ENCODE measurements at regions not wholly inside any gene's neighbourhood (a gene's known extent, or its start where the extent isn't known, plus 50 kb on each side); places are given as distances from the start of the nearest gene placed in this dataset.
A peak's percentile ranks its signal among the peaks of the same experiment; 100 is the strongest.

DNA sequence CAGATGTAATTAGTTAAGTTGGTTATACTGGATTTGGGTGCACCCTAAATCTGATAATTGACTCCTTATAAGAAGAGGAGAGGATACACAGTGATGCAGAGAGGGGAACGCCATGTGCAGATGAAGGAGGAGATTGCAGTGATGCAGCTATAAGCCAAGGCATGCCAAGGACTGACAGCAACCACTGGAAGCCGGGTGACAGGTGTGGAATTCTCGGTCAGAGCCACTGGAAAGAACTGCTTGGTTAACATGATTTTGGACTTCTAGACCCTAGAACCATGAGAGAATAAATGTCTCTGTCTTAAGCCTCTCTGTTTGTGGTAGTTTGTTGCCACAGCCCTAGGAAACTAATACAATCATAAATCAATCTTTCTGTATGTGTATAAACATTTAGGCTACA lies 403.3 kb upstream of the CDH20 start:
- H3K4me1 ChIP-seq (replicated peaks in 1 of 2) = no peaks in the 10 kb centered on the region
- in situ Hi-C loops (cut with MboI; ENCODE audit: low pct_unique_long_range_greater_than_20kb in 2 of 9, low sequenced_read_pairs in 9 of 9, unreplicated experiment in 9 of 9) = no loop called here
- H3K4me3 ChIP-seq = no peak overlapping the region
- no peak for ATAC-seq (replicated peaks in 6 of 8)
- WGBS, 10 experiments = 5 to 95% (median 82%) methylated on average over 2 to 3 of the region's 3 CpGs
- no peak overlapping the region for H3K27ac ChIP-seq

DNA sequence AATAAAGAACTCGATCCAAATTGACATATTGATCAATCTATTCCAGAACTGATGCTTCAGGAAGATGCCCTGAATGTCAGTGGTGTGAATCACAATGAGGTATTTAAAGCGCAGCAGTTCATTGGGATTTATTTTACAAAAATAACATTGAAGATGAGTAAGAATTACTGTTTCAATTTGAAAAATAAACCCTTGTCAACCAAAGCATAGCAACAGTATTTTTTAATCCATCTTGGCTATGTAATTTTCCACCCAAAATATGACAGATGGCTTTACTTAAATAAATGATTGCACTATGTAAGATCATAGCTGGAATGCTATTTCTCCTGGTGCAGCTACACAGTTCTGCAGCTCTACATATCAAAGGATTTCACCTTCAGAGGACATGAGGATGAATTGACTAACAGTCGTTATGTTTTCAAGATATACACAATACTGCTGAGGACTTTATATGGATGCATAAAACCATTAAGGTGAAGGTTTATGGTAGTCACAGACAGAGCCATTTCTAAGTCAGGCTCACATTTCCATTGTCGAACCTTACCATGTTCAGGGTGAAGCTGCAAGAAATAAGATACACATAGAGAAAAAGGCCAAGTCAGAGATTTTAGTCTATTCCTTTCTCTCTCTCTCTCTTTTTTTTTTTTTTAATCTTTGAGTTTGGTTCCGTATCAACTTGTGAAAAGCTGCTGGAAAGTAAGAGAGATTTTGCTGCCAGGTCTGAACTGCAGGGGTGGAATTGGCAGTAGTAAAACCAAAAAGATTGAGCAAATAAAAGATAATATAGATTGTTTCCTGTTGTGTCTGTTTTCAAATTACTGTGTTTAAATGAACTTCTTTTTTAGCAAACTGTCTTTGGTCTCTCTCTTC lies 398.0 kb upstream of the CDH20 start:
- no peak overlapping the region for H3K27ac ChIP-seq
- in situ Hi-C loops (cut with MboI; ENCODE audit: low pct_unique_long_range_greater_than_20kb in 2 of 9, low sequenced_read_pairs in 9 of 9, unreplicated experiment in 9 of 9) = no loop called here
- H3K4me1 ChIP-seq (replicated peaks in 1 of 2) = no peaks in the 10 kb centered on the region
- no peak for ATAC-seq (replicated peaks in 6 of 8)
- WGBS, 10 experiments = 8 to 100% (median 74%) methylated on average over 1 to 5 of the region's 5 CpGs
- H3K4me3 ChIP-seq = no peak overlapping the region

DNA sequence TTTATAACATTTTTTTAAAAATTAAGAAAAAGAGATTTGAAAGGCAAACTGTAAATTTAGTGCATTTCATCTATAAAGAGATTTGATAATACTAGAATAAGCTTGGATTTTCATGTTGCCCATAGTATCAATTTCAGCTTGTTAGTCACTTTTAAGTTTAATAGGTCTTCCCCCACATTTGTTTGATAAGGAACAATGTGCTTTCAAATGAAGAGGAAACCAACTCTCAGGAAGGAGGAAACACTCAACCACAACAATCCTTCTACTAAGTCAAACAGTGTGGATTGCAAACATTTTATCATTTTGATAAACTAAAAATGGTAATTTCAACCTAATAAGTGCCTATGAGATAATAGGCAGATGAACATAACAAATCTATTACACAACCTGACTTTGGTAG lies 397.1 kb upstream of the CDH20 start:
- no peak for ATAC-seq (replicated peaks in 6 of 8)
- H3K4me1 ChIP-seq (replicated peaks in 1 of 2) = no peaks in the 10 kb centered on the region
- no peak overlapping the region for H3K27ac ChIP-seq
- in situ Hi-C loops (cut with MboI; ENCODE audit: low pct_unique_long_range_greater_than_20kb in 2 of 9, low sequenced_read_pairs in 9 of 9, unreplicated experiment in 9 of 9) = no loop called here
- H3K4me3 ChIP-seq = no peak overlapping the region

DNA sequence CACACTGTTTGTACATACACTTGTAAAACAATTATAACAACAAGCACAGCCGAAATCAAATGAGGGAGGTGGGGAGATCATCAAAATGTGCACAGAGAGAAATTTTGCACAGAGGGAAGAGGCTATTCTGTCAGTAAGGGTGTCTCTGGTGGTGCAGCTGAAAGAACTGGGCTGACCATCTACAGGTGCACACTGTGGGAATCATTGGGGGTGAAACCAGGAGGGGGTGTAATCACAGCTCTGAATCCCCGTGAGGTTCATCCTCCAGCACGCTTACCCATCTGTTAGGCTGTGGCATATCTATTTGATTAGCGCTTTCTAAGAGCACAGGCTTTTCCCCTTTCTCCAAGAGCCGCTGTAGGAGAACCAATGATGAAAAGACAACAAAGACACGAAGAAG lies 389.9 kb upstream of the CDH20 start:
- 45 to 92% (median 82%) methylated on average over 2 to 6 of the region's 6 CpGs; no CpG with 5 or more reads in 1 of the 10 experiments for WGBS, 10 experiments
- ATAC-seq (replicated peaks in 6 of 8) = no peak
- Histone ChIP-seq H3K4me3 (no peak overlapping the region), H3K27ac (no peak overlapping the region), H3K4me1 (replicated peaks in 1 of 2) (no peaks in the 10 kb centered on the region)
- in situ Hi-C loops (cut with MboI; ENCODE audit: low pct_unique_long_range_greater_than_20kb in 2 of 9, low sequenced_read_pairs in 9 of 9, unreplicated experiment in 9 of 9) = no loop called here

DNA sequence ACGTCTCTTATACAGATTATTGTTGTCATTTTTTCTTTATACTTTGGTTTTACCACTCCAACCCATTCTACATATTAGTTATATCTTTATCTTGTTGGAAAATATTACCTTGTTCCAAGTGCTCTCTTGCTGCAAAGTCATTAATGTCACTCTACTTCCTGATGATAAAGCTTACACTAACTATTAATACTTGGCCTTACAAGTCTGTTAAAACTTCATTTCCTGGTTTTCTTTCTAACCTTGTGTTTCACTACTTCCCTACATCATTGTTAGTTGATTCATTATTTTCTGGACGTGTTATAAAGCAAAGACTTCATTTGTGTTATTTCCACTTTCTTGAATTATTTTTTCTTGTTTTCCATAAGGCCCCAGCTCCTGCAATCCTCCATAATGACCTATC lies 382.6 kb upstream of the CDH20 start:
- WGBS, 10 experiments = 22 to 100% (median 69%) methylated on average over 1 to 2 of the region's 2 CpGs
- in situ Hi-C loops (cut with MboI; ENCODE audit: low pct_unique_long_range_greater_than_20kb in 2 of 9, low sequenced_read_pairs in 9 of 9, unreplicated experiment in 9 of 9) = no loop called here
- H3K4me1 ChIP-seq (replicated peaks in 1 of 2) = no peaks in the 10 kb centered on the region
- H3K27ac ChIP-seq = no peak overlapping the region
- ATAC-seq (replicated peaks in 6 of 8) = no peak
- no peak overlapping the region for H3K4me3 ChIP-seq

DNA sequence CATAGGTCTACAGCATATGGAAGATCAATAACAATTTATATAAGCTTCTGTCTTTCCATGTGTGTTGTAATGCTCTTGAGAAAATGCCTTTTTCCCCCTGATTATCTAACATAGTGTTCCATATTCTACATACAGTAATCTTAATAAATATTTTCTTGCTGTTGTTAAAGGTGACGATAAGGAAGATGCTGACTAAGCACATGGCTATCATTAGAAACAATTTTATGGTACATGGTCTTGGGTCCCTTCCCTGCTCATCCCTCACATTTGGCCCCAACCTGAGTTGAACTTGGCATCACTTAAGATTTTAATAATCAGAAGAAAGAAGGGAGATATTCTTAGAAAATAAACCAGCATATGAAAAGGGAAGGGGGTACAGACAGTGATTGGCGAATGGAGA lies 382.1 kb upstream of the CDH20 start:
- Histone ChIP-seq H3K4me1 (replicated peaks in 1 of 2) (no peaks in the 10 kb centered on the region), H3K27ac (no peak overlapping the region), H3K4me3 (no peak overlapping the region)
- WGBS, 10 experiments = 63 to 100% (median 84%) methylated on average over 1 to 2 of the region's 2 CpGs; no CpG with 5 or more reads in 2 of the 10 experiments
- in situ Hi-C loops (cut with MboI; ENCODE audit: low pct_unique_long_range_greater_than_20kb in 2 of 9, low sequenced_read_pairs in 9 of 9, unreplicated experiment in 9 of 9) = no loop called here
- no peak for ATAC-seq (replicated peaks in 6 of 8)

DNA sequence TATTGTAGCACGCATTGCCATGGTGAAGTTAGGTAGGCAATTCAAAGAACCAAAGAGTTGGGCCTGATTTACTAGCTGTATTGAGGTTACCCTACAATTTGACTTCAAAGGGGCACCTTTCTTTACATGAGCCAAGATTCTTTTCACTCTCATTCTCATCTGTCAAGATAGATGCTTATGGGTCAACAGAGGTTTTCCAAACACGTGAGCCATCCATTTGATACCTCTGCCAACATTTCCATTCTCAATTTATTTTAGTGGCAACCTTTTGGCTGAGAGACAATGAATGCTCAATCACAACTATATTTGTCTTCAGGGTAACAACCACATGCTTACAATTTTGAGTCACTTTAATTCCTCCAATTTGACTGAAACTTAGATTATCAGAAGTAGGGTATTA lies 370.6 kb upstream of the CDH20 start:
- 0 to 95% (median 29%) methylated on average over 1 to 2 of the region's 2 CpGs; no CpG with 5 or more reads in 1 of the 10 experiments for WGBS, 10 experiments
- Histone ChIP-seq H3K4me1 (replicated peaks in 1 of 2) (peaks cover 2 to 10% of the 10 kb centered on the region in 2 donors), H3K27ac (no peak overlapping the region), H3K4me3 (no peak overlapping the region)
- ATAC-seq (replicated peaks in 6 of 8) = peak in 3 of 8 experiments; percentile 11 to 96 (median 39)
- in situ Hi-C loops (cut with MboI; ENCODE audit: low pct_unique_long_range_greater_than_20kb in 2 of 9, low sequenced_read_pairs in 9 of 9, unreplicated experiment in 9 of 9) = no loop called here

DNA sequence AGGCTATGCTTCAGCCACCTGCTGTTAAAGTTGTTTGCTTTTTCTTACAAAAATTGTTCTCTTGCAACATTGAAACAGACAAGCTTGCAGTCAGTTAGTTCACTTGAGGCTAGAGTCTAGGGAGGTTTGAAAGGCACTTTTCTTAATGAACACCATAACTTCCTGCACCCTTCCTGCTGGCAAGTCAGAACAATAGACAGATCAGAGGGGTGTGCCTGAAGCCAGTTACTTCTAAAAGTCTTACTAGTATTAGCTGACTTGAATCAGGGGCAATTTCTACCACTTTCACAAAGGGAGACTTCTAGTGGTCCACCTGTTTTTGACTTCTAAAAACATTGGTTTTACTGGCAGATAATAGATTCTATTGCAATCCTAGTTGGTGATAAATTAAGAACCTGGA lies 367.4 kb upstream of the CDH20 start:
- H3K27ac ChIP-seq = no peak overlapping the region
- in situ Hi-C loops (cut with MboI; ENCODE audit: low pct_unique_long_range_greater_than_20kb in 2 of 9, low sequenced_read_pairs in 9 of 9, unreplicated experiment in 9 of 9) = no loop called here
- no peak overlapping the region for H3K4me3 ChIP-seq
- H3K4me1 ChIP-seq (replicated peaks in 1 of 2) = peaks cover 2 to 10% of the 10 kb centered on the region in 2 donors
- no peak for ATAC-seq (replicated peaks in 6 of 8)

DNA sequence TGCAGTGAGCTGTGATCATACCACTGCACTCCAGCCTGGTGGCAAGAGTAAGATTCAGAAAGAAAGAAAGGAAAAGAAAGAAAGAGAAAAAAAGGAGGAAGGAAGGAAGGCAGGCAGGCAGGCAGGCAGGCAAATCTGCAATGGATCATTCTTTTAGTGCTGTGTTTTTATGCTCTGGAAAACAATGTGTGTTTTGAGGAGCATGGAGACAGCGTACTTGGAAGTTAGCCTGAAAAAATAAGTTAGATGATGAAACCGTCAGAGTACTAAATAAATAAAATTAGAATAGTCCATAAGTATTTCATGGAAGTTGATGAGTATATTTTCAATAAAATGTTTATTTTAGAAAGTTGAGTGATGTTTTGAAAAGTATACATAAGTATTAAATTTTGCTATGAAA lies 366.4 kb upstream of the CDH20 start:
- no peak overlapping the region for H3K27ac ChIP-seq
- peaks cover 2 to 10% of the 10 kb centered on the region in 2 donors for H3K4me1 ChIP-seq (replicated peaks in 1 of 2)
- in situ Hi-C loops (cut with MboI; ENCODE audit: low pct_unique_long_range_greater_than_20kb in 2 of 9, low sequenced_read_pairs in 9 of 9, unreplicated experiment in 9 of 9) = no loop called here
- no peak overlapping the region for H3K4me3 ChIP-seq
- WGBS, 10 experiments = 0 to 100% (median 94%) methylated on average over 2 of the region's 2 CpGs; no CpG with 5 or more reads in 1 of the 10 experiments
- no peak for ATAC-seq (replicated peaks in 6 of 8)

DNA sequence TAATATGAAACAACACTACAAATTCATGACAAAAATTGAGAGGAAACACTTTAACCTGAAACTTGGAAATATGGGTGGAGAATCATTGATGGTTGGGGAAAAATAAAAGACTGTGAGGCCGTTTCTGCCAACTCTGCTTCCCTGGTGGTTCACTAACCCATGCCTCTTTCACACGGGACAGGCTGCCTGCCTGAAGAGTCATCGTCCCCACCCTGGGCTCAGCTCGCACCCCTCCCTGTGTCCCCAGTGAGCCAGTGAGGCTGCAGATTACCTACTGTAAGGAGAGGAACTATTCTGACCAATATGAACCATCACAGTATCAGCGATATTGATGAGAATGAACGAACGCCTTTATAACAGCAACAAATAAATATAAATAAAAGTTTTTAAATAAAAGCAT lies 357.8 kb upstream of the CDH20 start:
- H3K27ac ChIP-seq = no peak overlapping the region
- WGBS, 10 experiments = 25 to 100% (median 79%) methylated on average over 1 to 6 of the region's 7 CpGs
- H3K4me1 ChIP-seq (replicated peaks in 1 of 2) = peaks cover 14 to 15% of the 10 kb centered on the region in 2 donors
- peak in 2 of 8 experiments; percentile 74 to 75 for ATAC-seq (replicated peaks in 6 of 8)
- in situ Hi-C loops (cut with MboI; ENCODE audit: low pct_unique_long_range_greater_than_20kb in 2 of 9, low sequenced_read_pairs in 9 of 9, unreplicated experiment in 9 of 9) = no loop called here
- no peak overlapping the region for H3K4me3 ChIP-seq

DNA sequence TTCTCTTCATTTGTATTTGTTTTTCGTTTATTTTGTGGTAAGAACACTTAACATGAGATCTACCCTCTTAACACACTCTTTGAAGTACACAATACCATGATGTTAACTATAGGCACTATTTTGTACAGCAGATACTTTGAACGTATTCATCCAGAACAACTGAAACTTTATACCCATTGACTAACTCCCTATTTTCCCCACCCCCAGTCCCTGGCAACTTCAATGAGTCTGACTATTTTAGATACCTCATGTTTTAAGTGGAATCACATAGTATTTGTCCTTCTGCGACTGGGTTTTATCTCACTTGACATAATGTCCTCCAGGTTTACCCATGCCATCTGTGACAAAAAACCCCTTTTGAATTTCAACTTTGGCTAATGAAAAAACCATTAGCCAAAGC lies 356.3 kb upstream of the CDH20 start:
- Histone ChIP-seq H3K4me1 (replicated peaks in 1 of 2) (peaks cover 14 to 27% of the 10 kb centered on the region in 2 donors), H3K27ac (no peak overlapping the region), H3K4me3 (no peak overlapping the region)
- no peak for ATAC-seq (replicated peaks in 6 of 8)
- 45 to 100% (median 85%) methylated on average over 1 to 3 of the region's 3 CpGs; no CpG with 5 or more reads in 1 of the 10 experiments for WGBS, 10 experiments
- in situ Hi-C loops (cut with MboI; ENCODE audit: low pct_unique_long_range_greater_than_20kb in 2 of 9, low sequenced_read_pairs in 9 of 9, unreplicated experiment in 9 of 9) = no loop called here

DNA sequence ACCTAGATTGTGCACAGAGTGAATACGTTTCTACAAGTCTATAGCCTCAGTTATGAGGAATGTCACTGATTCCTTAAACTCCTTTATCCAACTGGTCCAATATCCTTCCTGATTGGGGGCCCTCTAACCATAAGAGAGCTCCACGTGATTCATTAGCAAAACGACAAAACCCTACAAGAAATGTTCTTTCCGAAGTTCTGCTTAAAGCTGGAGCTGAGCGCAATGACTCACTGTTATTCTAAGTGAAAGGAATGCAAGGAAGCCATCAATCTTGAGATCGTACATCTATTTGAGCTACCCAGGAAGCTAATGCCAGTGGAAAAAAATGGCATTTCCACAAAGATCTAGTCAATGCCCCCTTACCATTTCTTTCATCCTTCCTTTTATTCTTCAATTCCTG lies 354.9 kb upstream of the CDH20 start:
- peak in 6 of 8 experiments; percentile 14 to 69 (median 26) for ATAC-seq (replicated peaks in 6 of 8)
- Histone ChIP-seq H3K27ac (no peak overlapping the region), H3K4me1 (replicated peaks in 1 of 2) (peaks cover 14 to 29% of the 10 kb centered on the region in 2 donors), H3K4me3 (no peak overlapping the region)
- in situ Hi-C loops (cut with MboI; ENCODE audit: low pct_unique_long_range_greater_than_20kb in 2 of 9, low sequenced_read_pairs in 9 of 9, unreplicated experiment in 9 of 9) = no loop called here
- 0 to 70% (median 33%) methylated on average over 1 to 6 of the region's 6 CpGs; no CpG with 5 or more reads in 1 of the 10 experiments for WGBS, 10 experiments

DNA sequence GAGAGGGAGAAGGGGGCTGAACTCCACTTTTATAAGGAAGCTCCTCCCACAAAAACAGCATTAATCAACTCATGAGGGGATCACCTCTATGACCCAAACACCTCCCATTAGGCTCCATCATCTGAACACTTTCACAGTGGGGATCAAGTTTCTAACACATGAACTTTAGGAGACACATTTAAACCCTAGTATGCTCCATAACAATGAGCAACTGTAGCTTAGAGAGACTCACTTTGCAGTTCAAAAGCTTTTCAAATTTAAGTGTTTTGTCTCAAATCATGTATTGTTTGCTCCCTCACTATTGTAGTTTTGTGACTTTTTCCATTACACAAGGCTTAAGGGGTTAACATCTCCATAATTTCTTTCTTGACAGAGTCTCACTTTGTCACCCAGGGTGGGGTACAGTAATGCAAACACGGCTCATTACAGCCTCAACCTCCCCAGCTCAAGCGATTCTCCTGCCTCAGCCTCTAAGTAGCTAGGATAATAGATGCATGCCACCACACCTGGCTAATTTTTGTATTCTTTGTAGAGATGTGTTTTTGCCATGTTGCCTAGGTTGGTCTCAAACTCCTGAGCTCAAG lies 352.7 kb upstream of the CDH20 start:
- no peak overlapping the region for H3K27ac ChIP-seq
- in situ Hi-C loops (cut with MboI; ENCODE audit: low pct_unique_long_range_greater_than_20kb in 2 of 9, low sequenced_read_pairs in 9 of 9, unreplicated experiment in 9 of 9) = no loop called here

More for the DNA sequence above, 352.7 kb upstream of the CDH20 start:
- no peak for ATAC-seq (replicated peaks in 6 of 8)
- H3K4me1 ChIP-seq (replicated peaks in 1 of 2) = peaks cover 14 to 29% of the 10 kb centered on the region in 2 donors
- H3K4me3 ChIP-seq = no peak overlapping the region
- 10 to 55% (median 46%) methylated on average over 2 of the region's 2 CpGs; no CpG with 5 or more reads in 4 of the 10 experiments for WGBS, 10 experiments
